ENCODE measurements at regions not wholly inside any gene's neighbourhood (a gene's known extent, or its start where the extent isn't known, plus 50 kb on each side); places are given as distances from the start of the nearest gene placed in this dataset.

DNA sequence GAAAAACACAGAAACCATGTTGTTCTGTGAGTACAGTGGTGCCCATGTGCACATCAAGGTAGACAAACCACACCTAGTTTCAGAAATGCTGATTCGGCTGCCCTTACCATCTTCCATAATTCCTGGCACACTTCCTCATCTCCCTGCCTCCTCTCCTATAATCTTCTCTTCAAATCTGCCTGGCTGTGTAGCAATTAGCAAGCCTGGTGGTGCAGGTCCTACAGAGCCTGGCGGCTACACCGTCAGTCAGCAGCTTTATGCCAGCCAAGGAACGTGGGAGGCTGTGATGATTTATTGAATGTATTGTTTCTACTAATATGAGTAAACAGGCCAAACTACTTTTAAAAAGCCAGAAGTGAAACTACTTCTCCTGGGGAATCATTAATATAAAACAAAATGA lies 106.8 kb downstream of the SEMA6D start:
- DNase-seq (ENCODE audit: low read depth): no peak

DNA sequence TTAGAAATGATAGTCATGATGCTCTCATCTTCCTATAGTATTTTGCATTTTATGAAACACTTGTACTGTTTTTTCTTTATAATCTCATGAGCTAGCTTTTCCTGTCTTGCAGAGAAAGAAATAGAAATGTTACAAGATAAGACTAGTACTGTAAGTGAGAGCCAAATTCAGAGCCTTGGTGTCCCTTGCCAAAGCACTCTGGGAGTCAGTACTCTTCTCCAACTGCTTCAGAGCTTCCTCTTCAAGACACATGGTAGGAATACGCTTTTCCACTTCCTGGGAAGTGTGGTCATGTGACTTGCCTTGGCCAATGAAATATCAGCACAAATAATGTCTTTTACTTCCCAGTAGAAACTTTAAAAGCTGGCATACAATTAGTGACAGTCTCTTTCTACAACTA lies 112.4 kb downstream of the SEMA6D start:
- no peak for DNase-seq (ENCODE audit: low read depth)

DNA sequence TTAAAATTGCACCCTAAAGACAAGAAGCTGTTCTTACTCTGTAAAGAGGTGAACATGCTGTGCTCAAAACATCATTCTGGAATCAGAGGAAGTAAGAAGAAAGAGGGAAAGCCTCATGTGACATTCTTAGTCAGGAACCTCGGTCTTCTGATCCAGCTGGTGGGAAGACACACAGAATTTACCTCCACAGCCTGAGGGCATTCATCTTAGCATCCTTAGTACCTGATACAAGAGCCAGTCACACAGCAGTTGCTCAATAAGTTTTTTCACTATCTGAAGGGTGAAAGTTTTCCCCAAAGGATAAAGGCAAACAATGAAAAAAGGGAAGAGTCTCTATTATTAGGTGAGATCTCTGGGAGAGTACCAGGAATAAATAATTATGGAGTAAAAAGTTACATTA lies 116.8 kb downstream of the SEMA6D start:
- DNase-seq (ENCODE audit: low read depth): no peak

DNA sequence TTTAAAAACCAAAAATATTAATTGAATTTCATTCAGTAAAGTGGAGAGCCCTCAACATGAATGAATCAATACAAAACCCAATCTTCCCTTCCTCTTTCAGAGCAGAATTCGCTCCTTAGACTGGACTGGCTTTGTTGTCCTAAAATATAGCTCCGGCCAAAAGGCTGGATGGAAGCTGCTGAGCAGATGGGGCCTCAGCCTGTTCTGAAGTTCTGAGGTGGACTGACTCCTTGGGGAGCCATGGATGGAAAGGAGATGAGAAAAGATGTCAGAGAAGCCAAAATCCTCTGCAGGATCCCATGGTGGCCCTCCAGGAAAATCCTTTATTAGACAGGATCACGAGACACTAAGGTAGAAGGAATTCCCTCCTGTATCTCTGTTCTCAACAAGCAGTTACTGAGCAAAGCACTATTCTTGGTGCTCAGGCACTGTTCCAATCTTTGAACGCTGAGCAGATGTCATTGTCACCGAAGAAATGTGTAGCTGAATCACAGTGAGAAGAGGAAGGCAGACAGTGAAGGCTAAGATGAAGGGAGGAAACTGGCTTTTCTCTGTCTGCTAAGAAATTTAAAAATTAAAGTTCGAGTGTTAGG lies 122.0 kb downstream of the SEMA6D start:
- DNase-seq (ENCODE audit: low read depth): no peak

DNA sequence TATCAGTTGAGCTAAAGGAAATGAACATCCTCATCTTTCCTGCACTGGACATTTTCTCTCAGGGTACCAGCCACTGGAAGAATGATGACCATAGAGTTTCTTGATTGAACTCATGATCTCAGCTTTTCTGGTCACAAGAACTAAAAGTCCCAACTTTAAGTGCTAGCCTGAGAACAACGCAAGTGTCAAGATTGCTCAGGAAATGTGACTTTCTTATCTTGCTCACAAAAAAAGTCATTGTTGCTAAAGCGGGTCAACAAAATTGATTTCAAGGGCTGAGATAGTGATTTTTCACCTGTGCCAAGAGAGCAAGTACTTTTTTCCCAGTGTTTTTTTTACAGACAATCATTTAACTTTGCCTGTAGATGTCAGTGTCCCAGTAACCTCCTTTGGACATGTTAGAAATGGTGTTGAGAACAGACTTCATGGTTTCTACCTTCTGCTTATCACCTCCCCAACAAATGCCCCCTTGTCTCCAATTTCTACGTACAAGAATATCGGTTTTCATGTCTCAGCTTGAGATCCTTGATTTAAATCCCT lies 125.9 kb downstream of the SEMA6D start:
- DNase-seq (ENCODE audit: low read depth): no peak

DNA sequence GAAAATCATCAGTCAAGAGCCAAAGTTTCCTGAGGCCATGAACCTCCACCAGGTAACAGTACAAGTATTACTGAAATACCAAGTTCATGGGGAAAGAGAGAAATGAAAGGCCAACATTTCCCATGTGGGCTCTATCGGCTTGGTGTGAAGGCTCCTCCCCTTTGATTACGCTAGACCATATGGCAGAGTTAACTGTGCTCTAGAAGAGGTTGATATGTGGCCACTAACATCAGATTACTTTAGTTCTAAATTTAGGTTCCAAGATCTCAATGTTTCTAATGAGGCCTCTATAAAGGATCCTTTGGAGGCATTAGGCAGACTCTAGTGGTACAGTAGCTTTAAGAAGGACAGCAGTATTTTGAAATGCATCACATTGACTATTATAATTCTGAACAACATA lies 127.1 kb downstream of the SEMA6D start:
- DNase-seq (ENCODE audit: low read depth): no peak

DNA sequence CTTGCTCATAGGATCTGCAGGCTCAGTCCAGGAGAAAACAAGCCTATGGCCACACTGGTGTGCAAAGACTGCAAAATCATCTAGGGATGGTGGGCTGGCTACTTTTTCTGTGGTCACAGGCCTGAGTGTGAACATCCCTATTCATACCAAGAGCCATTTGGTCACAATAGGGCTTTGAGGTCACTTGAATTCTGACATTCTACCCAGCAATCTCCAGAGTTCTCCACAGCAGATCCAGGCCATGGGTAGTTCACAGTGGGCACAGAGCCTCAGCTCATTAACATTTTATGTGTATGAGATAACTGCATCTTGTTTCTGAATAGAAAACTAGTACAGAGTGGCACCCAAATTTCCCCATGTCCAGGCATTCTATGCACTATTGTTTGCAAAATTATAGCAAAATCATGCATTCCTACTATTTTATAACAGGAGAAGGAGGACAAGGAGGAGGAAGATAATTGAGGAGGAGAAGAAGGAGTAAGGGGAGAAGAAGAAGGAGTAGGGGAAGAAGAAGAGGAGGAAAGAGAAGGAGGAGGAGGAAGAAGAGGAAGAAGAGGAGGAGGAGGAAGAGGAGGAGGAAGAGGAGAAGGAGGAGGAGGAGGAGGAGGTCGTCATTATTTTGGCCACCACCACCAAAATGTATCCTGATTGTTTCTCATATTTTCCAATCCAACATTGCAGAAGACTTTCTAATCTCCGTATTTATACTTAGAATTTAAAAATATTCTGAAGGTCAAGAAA lies 129.0 kb downstream of the SEMA6D start:
- DNase-seq (ENCODE audit: low read depth): no peak

DNA sequence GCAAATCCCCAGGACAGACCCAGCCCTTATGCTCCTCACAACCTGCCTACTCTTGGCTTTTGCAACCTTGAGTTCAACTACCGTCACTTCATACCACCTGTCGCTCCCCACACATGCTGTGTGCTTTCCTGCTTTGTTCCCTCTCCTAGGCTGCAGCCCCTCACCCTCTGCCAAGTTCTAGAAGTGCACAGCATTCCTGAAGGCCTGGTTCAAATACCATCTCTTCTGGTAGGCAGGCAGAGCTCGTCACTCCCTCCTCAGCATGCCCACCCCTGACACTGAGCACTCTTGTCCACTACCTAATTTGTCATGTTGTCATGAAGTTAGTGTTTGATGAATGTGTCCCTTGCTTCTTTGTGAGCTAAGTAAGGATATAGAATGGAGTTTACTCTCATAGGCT lies 129.6 kb downstream of the SEMA6D start:
- no peak for DNase-seq (ENCODE audit: low read depth)

DNA sequence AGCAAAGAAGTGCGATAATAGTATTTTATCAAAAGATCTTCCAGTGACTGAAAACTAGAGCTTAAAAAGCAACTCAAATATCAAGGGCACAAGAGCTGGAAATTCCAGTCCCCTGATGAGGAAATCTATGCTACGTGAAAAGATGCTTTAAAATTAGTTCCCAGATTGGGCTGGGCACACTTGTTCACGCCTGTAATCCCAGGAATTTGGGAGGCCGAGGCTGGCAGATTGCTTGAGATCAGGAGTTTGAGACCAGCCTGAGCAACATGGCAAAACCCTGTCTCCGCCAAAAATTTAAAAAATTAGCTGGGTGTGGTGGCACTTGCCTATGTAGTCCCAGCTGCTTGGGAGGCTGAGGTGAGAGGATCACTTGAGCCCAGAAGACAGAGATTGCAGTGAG lies 138.8 kb downstream of the SEMA6D start:
- no peak for DNase-seq (ENCODE audit: low read depth)

DNA sequence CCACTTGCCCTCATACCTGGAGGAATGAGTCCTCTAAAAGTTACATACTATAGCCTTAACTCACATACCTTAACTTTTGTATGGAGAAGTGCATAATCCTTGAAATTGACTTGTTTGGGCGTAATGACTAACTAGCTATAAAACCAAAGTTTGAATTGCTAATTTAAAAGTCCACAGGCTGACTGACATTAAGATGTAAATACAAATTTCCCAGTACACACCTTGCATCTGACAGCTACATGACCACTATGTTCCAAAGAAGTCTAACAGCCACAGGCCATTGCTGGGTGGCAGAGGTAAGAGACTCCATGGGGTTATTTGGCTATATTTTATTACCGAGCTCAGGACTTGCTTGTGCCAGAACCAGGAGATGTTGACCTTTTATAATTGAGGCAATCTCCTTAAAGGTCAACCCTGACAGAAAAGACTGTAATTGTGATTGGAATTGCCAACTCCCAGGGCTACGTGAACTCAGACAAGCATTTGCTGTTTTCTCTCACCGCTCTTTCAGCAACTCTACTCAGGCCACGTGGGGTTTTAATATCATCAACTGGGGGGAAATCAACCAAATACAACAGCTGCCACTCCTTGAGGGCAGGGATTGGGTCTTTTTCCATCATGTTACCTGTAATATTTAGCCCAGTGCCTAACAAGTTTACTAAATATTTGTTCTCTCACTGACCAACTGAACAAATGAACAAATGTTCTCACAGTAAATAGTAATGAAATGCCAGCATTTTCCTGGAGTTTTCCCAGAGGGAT lies 139.9 kb downstream of the SEMA6D start:
- DNase-seq (ENCODE audit: low read depth): no peak

DNA sequence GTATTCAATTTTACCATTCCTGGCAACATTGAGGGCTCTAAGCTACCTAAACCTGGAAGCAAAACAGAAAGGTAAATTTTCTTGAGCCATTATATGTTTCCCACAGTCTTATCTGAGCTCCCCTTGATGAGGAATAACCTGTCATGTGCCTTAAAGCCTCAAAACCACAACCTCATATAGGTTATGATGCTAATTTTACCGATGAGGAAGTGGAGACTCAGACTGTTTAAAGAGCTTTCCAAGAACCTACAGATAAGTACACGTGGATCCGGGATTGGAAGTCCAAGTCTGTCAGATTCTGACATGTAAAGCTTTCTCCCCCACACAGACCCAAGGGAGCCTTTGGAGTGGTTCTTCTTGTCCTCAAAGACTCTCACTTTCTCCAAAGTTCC lies 140.5 kb downstream of the SEMA6D start:
- DNase-seq (ENCODE audit: low read depth): no peak

DNA sequence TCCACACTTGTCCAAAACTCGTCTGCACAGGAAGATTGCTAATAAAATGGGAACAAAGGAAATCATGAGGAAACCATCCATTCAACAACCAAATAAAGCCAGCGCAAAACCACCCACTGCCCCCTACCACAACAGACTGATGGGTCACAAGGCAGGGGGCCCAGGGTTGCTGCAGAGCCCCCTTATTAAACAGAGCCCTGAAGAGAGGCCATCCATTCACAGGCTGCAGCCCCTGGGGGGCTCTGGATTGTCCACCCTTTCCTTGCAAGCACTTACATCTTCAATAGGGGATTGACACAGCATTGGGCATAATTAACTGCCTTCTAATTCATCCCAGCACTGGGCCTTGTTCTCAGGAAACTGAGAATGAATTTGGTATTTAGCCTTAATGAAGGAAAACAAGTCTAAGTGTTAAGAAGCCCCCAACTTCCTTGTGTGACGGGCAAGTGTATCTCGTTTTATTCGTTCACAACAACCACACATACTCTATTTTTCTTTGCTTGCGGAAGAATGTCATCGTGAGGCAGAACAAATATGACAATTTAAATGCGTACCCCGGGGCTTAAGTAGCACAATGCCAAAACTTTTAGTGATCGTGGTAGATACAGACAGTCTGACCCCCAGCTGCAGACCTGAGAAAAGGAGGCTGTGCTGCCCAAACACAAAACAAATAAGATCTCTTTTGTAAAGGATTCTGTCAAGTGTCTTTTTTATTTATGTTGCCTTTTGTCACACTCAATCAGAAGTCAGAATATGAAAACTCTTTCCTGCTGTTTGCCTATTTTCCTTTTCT lies 144.0 kb downstream of the SEMA6D start:
- DNase-seq (ENCODE audit: low read depth): no peak

DNA sequence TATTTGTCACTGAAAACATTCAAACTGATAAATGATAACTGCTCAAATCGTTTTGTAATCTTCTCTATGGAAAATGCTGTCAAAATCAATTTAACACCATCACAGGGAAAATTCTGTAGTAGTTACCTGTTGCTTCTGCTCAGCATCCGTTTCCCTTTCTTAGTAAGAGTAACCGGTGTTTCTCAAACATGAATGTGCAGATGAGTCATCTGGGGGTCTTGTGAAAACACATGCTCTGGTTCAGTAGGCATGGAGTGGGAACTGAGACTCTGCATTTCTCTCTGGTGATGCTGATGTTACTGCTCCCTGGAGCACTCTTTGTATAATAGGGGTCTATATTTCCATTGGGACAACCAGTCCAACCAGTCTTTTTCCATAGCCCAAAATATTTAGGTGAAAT lies 145.1 kb downstream of the SEMA6D start:
- DNase-seq (ENCODE audit: low read depth): no peak

DNA sequence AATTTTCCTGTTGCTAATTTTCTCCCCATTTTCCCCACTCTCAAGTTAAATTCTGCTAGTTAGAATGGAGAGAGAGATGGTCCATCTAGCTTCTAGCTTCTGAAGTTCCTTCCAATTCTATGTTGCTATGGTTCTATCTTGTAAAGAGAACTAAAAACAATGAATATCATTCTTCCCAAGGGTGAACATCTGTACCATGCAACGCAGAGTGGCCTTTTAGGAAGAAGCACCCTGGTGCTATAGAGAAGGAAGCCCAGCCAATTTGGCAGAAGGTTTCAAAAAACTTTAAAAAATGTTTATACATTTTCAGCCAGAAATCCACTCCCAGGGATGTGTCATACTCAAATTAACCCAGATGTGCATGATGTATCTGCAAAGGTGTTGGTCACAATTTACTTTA lies 149.1 kb downstream of the SEMA6D start:
- no peak for DNase-seq (ENCODE audit: low read depth)

DNA sequence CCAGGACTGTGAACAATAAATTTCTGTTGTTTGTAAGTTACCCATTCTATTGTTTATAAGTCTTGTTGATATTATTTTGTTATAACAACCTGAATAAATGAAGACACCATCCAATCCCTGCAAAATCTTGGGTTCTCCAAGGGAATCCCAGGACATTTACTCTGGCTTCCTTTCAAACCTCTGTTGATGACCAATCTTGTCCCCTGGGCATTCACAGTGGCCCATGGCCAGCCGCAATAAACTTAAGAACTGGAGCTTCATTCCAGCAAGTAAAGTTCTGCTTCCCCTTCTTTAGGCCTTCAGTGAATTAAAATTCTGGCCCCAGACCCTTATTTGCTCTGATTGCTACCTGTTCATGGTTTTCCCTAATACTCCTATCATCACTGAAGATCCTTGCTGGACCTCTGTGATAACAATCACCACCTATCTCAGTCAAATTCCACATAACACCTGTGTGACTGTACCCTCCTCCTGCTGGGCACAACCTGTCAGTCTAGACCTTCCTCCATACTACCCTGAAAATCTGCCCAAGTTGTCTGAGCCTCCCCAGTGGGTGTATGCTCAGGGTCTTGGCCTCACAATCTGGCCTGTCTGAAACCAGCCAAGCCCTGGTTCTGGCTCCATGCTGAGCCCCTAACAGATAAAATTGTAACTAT lies 153.1 kb downstream of the SEMA6D start:
- DNase-seq (ENCODE audit: low read depth): no peak

DNA sequence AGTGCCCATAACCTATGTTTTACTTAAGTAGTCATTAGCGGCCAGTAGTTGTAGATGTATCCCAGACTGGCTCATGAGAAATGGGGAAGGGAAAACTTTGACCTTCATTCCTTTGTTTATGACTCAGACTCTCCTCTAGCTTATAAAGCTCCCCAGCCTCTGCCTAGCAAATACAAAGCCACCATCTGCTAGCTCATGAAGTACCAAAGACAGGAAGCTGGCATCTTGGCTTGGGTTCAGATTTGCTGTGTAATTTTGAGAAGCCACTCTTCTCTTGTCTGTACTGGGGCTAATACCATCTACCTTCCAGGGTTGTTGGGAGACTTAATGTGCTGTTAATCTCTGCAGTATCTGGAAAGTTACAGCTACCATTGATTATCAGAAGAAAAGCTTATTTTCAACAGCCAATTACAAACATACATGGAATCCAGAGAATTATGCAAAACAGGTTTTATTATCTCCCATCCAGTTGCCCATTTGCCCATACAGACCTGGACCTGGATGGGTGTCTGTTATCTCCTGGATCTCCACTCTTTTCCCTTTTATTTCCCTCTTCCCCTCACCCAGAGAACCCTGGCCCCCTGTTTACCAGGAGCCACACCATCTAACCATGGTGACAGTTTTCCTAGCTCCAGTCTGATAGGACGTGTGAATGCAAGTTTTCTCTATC lies 153.8 kb downstream of the SEMA6D start:
- DNase-seq (ENCODE audit: low read depth): peak; percentile 75

DNA sequence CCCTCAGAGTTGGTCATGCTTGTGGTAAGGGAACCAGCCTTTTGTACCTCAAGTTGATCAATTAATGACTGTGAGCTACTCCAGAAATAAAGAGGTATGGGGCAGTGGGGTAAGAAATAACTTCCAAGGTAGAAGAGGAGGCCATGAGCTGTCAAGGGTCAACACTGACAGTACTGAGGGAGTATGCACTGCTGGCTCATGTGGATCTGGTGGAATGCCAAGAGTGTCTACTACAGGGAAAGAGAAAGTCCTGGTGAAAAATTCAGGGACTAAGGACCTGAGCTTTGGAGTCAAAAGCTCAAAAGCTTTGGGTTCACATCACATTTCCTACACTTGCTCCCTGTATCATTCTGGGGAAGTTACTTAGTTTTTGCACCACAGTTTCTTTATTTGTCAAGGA lies 154.9 kb downstream of the SEMA6D start:
- DNase-seq (ENCODE audit: low read depth): no peak

DNA sequence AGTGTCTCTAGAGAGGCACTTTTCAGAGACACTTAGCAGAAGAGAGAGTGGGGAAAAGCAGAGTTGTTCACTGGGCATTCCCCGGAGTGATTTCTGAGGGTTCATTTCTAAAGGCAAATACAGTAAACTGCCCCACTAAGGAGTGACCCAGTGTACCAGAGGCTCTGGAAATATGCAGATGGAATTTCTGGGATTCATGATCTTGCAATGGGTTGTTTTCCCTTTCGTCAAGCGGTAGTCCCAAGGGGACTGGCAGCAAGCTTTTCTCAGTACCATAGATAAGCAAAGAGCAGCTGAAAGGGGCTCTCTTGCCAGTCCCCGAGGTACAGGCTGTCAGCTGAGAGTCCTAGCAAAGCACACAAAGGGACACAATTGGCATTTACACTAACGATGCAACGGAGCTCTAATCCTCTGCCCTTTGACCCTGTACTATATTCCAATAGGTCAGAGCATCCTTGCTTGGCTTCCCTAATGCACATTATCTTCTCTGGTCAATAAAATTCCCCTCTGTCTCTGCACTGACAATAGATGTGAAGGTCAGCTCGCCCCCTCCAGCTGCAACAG lies 155.6 kb downstream of the SEMA6D start:
- no peak for DNase-seq (ENCODE audit: low read depth)

DNA sequence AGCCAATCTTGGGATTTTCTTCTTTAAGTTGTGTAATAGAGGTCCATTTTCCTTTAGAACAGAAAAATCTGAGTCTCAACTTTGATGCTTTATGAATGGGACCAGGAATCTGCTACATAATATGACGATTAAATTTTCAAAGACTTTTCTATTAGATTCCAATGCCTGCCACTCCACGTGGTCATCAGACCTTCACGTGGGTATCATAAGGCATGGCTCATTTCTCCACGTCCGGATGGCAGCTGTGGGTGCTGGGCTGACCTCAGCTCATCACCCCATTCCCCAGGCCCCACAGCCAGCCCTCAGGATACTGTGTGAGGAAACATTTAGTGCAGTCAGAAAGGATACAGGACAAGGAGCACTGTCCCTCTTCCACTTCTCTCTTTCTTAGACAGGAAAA lies 159.7 kb downstream of the SEMA6D start:
- DNase-seq (ENCODE audit: low read depth): no peak

DNA sequence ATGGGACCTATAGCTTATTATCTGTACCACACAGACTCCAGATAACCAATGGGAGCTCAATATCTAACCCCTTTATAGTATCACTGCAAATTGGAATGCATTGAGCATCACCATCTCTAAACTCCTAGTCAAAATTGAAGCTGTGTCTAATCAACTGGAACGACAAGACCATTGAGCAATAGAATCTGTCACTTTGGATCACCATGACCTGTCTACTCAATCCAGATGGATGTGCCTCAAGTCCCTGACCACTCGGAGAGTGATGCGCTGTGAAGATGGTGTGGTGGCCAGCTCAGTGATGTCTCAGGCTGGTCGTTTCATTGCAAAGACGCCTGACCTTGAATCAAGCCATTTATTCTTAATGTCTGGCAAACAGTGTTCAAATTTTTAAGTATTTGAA lies 160.5 kb downstream of the SEMA6D start:
- DNase-seq (ENCODE audit: low read depth): no peak

DNA sequence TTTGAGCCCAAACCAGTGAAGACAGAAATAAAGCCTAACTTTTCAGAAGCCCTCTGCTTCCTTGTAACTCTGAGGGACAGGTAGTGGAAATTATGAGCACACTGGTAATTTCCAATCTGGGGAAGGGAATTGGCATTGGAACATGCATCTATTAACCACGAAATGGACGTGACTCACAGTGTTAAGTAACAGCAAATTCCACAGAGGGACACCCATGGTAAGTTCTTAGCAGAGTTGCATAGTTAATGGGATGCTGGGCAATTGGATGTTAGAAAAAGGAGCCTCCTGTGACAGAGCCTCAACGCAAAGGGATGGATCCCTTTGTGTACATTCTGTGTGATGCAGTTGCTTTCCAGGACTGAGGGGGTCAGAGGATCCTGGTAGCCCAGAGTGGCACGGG lies 168.6 kb downstream of the SEMA6D start:
- peak; percentile 43 for DNase-seq (ENCODE audit: low read depth)
